AG04449 (cell line): ENCODE measurements at regions not wholly inside any gene's neighbourhood (a gene's known extent, or its start where the extent isn't known, plus 50 kb on each side); places are given as distances from the start of the nearest gene placed in this dataset.

ENCODE experiments used
- CTCF ChIA-PET: fragments of 350-600 bp; formaldehyde crosslinking; extraction: SDS; loops from one replicate; lab custom pipeline; 2021; ENCODE audit warnings: antibody characterized with exemption; lab: Yijun Ruan, JAX
- POLR2A ChIA-PET: fragments of 400-600, 350-600 bp; formaldehyde crosslinking; extraction: SDS; loops from one replicate; lab custom pipeline; 2020; ENCODE audit warnings: antibody characterized with exemption, inconsistent platforms; lab: Yijun Ruan, JAX
- DNase-seq: peaks from one replicate; pipeline ENCODE4 v3.0.0-alpha.2; 2010; ENCODE audit warnings: low read depth, low spot score
- H3K4me3 ChIP-seq: 2 replicates; pipeline ENCODE4 v1.5.1; 2011; ENCODE audit warnings: low read depth, mild to moderate bottlenecking, control low read depth, low read length
- TF ChIP-seq, protein P1 (sequence below): IDR thresholded peaks from one replicate; pipeline ENCODE4 v1.5.1; 2011; ENCODE audit warnings: mild to moderate bottlenecking, moderate library complexity, low read length, control low read depth, inconsistent platforms; ENCODE audit not compliant: insufficient read depth; ENCODE audit errors: missing control alignments

DNA sequence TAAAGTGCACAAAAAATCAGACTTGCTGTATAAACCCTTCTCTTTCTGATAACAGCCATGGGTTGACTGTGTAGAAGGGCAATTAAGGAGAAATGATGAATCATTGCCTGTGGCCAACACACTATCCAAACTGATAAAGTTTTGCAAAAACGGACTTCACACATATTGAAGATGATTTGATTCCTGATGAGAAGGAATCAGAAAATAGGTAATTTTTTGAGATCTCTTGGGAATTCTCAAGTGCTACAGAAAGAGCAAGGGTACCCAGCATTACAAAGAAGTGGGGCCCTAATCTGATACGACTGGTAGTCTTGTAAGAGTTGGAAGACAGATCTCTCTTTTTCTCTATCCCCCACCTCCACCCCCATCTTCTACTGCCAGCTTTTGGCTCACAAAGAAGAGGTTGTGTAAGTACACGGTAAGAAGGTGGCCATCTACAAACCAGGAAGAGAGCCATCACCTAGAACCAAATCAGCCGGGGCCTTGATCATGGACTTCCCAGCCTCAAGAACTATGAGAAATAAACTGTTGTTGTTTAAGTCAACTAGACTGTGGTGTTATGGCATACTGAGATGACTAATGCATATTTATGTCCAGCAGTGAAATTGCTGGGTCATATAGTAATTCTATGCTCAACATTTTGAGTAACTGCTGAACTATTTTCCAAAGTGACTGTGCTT, 254.7 kb downstream of the EDEM1 start:
- TF ChIP-seq, protein P1, sequence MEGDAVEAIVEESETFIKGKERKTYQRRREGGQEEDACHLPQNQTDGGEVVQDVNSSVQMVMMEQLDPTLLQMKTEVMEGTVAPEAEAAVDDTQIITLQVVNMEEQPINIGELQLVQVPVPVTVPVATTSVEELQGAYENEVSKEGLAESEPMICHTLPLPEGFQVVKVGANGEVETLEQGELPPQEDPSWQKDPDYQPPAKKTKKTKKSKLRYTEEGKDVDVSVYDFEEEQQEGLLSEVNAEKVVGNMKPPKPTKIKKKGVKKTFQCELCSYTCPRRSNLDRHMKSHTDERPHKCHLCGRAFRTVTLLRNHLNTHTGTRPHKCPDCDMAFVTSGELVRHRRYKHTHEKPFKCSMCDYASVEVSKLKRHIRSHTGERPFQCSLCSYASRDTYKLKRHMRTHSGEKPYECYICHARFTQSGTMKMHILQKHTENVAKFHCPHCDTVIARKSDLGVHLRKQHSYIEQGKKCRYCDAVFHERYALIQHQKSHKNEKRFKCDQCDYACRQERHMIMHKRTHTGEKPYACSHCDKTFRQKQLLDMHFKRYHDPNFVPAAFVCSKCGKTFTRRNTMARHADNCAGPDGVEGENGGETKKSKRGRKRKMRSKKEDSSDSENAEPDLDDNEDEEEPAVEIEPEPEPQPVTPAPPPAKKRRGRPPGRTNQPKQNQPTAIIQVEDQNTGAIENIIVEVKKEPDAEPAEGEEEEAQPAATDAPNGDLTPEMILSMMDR, result no peak
- ChIA-PET CTCF (no interaction called here), POLR2A (no interaction called here)
- H3K4me3 ChIP-seq, result no peak overlapping the region
- no peak for DNase-seq

DNA sequence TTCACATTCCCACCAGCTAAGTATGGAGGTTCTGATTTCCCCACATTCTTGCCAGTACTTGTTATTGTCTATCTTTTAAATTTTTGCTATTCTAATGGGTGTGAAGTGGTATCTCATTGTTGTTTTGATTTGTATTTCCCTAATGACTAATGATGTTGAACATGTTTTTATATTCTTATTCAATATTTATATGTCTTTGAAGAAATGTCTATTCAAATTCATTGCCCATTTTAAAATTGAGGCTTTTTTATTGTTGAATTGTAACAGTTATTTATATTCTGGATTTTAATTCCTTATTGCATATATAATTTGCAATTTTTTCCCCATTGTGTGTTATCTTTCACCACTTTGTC, 255.3 kb downstream of the EDEM1 start:
- H3K4me3 ChIP-seq, result no peak overlapping the region
- CTCF ChIA-PET, result no interaction called here
- no peak for DNase-seq
- TF ChIP-seq, protein P1, result no peak
- POLR2A ChIA-PET, result no interaction called here

- CTCF ChIA-PET, result no interaction called here
- no peak overlapping the region for H3K4me3 ChIP-seq
- DNase-seq, result no peak
- POLR2A ChIA-PET, result no interaction called here
- TF ChIP-seq, protein P1, result no peak
Observed at GRCh38 chr3:5444253-5444652, 256.7 kb downstream of the EDEM1 start.

DNA sequence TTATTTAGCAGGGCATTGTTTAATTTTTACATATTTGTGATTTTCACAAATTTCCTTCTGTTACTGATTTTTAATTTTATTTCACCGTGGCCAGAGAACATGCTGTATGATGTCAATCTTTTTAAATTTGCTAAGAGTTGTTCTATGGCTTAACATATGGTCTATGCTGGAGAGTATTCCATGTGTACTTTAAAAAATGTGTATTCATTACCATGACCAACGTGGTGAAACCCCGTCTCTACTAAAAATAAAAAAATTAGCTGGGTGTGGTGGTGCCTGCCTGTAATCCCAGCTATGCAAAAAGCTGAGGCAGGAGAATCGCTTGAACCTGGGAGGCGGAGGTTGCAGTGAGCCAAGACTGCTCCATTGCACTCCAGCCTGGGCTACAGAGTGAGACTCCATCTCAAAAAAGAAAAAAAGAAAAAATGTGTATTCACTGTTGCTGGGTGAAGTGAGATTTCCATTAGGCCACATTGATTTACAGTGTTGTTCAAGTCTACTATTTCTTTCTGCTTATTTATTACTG, 258.2 kb downstream of the EDEM1 start:
- POLR2A ChIA-PET, result no interaction called here
- no peak overlapping the region for H3K4me3 ChIP-seq
- TF ChIP-seq, protein P1, result no peak
- no peak for DNase-seq
- CTCF ChIA-PET, result no interaction called here

- POLR2A ChIA-PET, result no interaction called here
- no peak for DNase-seq
- H3K4me3 ChIP-seq, result no peak overlapping the region
- CTCF ChIA-PET, result no interaction called here
- TF ChIP-seq, protein P1, result no peak
Observed at GRCh38 chr3:5448246-5448645, 260.7 kb downstream of the EDEM1 start.

DNA sequence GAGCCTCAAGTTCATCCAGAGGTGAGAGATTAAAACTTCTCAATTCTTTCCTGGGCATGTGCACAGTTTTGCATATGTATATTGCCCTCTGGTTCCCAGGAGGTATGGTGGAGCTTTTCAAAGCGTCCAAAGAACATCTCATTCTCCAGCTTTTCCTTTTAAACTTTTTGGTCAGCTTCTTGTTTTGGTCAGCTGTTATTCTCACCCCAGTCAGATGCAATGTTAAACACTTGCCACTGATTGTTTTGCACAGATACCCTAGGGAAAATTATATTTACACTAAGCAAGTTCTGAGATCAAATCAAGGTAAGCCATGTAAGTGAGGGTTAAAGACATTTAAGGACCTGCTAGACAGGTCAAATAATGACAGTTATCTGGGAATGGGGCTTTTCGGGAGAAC, 261.3 kb downstream of the EDEM1 start:
- CTCF ChIA-PET, result no interaction called here
- no peak for DNase-seq
- TF ChIP-seq, protein P1, result no peak
- POLR2A ChIA-PET, result no interaction called here
- H3K4me3 ChIP-seq, result no peak overlapping the region
